ENCODE measurements at regions not wholly inside any gene's neighbourhood (a gene's known extent, or its start where the extent isn't known, plus 50 kb on each side); places are given as distances from the start of the nearest gene placed in this dataset. TPM values are rescaled to one million over a fixed set of nuclear protein-coding genes. Genes with fewer than 3 reads are reported as not detected.

Small RNA genes in the stretch of these regions (small RNA-seq; reads per million reads assigned to genes)
- not detected for gene RNU6-274P

Measured in uterus (tissue), 1 donor.